ENCODE measurements at regions not wholly inside any gene's neighbourhood (a gene's known extent, or its start where the extent isn't known, plus 50 kb on each side); places are given as distances from the start of the nearest gene placed in this dataset.

- no peak overlapping the region for H4K91ac ChIP-seq (ENCODE audit: insufficient read depth, low read depth, low read length)
These were observed 265.8 kb upstream of the TRPC7 start for GRCh38 chr5:136631186-136631585.

More at GRCh38 chr5:136631186-136631585, 265.8 kb upstream of the TRPC7 start:
- Histone ChIP-seq H3K18ac (ENCODE audit: low read depth, low read length) (no peak overlapping the region), H3K4me2 (ENCODE audit: low read depth, low read length) (no peak overlapping the region), H3K9ac (ENCODE audit: low read depth, low read length) (no peak overlapping the region), H3K9me3 (ENCODE audit: control insufficient read depth, insufficient read depth, low read length) (peaks cover 3% of the 10 kb centered on the region; the same call in 1 of the 2 replicates), H3K56ac (ENCODE audit: extremely low read depth, insufficient read depth, low read length) (no peak overlapping the region), H3K23ac (ENCODE audit: low read depth, low read length) (no peak overlapping the region), H2AK5ac (ENCODE audit: low read depth, low read length) (no peak overlapping the region), H4K20me1 (ENCODE audit: insufficient read depth, low read length) (no peaks in the 10 kb centered on the region), H2BK5ac (ENCODE audit: low read depth, low read length, poor library complexity, severe bottlenecking) (no peak overlapping the region), H2BK120ac (ENCODE audit: low read depth, low read length) (no peak overlapping the region), H3K9me1 (ENCODE audit: insufficient read depth, low read length) (no peaks in the 10 kb centered on the region), H3K79me1 (ENCODE audit: low read depth in 1 of 2, low read length in 2 of 2) (no peaks in the 10 kb centered on the region), H3K4me3 (ENCODE audit: insufficient read depth, low read depth, low read length) (no peak overlapping the region), H3K27me3 (ENCODE audit: control insufficient read depth, insufficient read depth, low read length) (no peaks in the 10 kb centered on the region), H2AK9ac (replicated peaks; ENCODE audit: low read depth, low read length, poor library complexity) (no peak overlapping the region), H3K27ac (ENCODE audit: insufficient read depth, low read length) (no peak overlapping the region), H2BK20ac (ENCODE audit: low read depth, low read length) (no peak overlapping the region), H4K5ac (ENCODE audit: low read depth, low read length) (no peak overlapping the region), H4K8ac (ENCODE audit: low read depth in 2 of 2, low read length in 2 of 2) (no peak overlapping the region), H3K36me3 (ENCODE audit: control insufficient read depth, insufficient read depth, low read length) (no peaks in the 10 kb centered on the region), H2AFZ (replicated peaks; ENCODE audit: low read length, poor library complexity) (no peak overlapping the region), H3K14ac (replicated peaks; ENCODE audit: low read depth, low read length) (no peak overlapping the region), H2BK15ac (ENCODE audit: low read depth, low read length) (no peak overlapping the region), H3K4me1 (ENCODE audit: control insufficient read depth, insufficient read depth, low read length) (no peaks in the 10 kb centered on the region), H3K4ac (ENCODE audit: low read depth, low read length) (no peak overlapping the region)
- intact Hi-C loops (cut with micrococcal nuclease) (no loop called here), in situ Hi-C loops (cut with MboI; ENCODE audit: low sequenced_read_pairs) (no loop called here), dilution Hi-C loops (cut with HindIII; ENCODE audit: low sequenced_read_pairs, unreplicated experiment) (no loop called here)
- TF ChIP-seq POLR2A (IDR thresholded peaks at IDR 0.05; ENCODE audit: low read depth, low read length) (no peak), MAZ (IDR thresholded peaks at IDR 0.05; ENCODE audit: borderline replicate concordance, low read depth, low read length) (no peak), USF2 (IDR thresholded peaks at IDR 0.05; ENCODE audit: low read depth, low read length) (no peak), MAFK (IDR thresholded peaks at IDR 0.05; ENCODE audit: low read depth, low read length) (no peak), MXI1 (IDR thresholded peaks at IDR 0.05; ENCODE audit: borderline replicate concordance, low read depth, low read length) (no peak), NFE2L2 (IDR thresholded peaks at IDR 0.05; ENCODE audit: low read depth, low read length) (no peak), RCOR1 (IDR thresholded peaks at IDR 0.05; ENCODE audit: insufficient replicate concordance, low read length) (no peak), RFX5 (IDR thresholded peaks at IDR 0.05; ENCODE audit: low read depth, low read length) (no peak)
- BruUV-seq (replicated peaks): no TSS peak
- ChIA-PET CTCF (no interaction called here), POLR2A (ENCODE audit: unreplicated experiment) (no interaction called here)
- no CpG with 5 or more reads among the region's 1 CpG for WGBS, 2 experiments (ENCODE audit: extremely low coverage in 2 of 2, insufficient read length in 1 of 2)
- ATAC-seq (ENCODE audit: low read depth) (no peak), DNase-seq (no peak)

Measured in IMR-90 (cell line).